CD4-positive, CD25-positive, alpha-beta regulatory T cell (primary cell): ENCODE measurements at regions not wholly inside any gene's neighbourhood (a gene's known extent, or its start where the extent isn't known, plus 50 kb on each side); places are given as distances from the start of the nearest gene placed in this dataset.

Source experiments
- ATAC-seq, 2 donors: fragments of 150-1000 bp; cut with Tn5 transposase; one replicate each; pipeline ENCODE4 v1.10.0; 2021; ENCODE audit warnings: low read depth in 2 of 2, moderate number of reproducible peaks in 2 of 2, moderate library complexity in 1 of 2
- DNase-seq, 3 donors: peaks; one replicate each; pipeline versions ENCODE4 v3.0.0 to v3.0.0-alpha.2; 2012 to 2022; ENCODE audit warnings: mixed read lengths in 1 of 3
- H3K27ac ChIP-seq: one replicate; pipeline ENCODE4 v1.7.0; 2013; ENCODE audit warnings: mild to moderate bottlenecking, low read length; ENCODE audit not compliant: insufficient read depth, poor library complexity, severe bottlenecking
- H3K27me3 ChIP-seq: one replicate; pipeline ENCODE4 v1.7.0; 2013; ENCODE audit warnings: low read length; ENCODE audit not compliant: control insufficient read depth, insufficient read depth
- H3K36me3 ChIP-seq: one replicate; pipeline ENCODE4 v1.7.0; 2013; ENCODE audit warnings: mild to moderate bottlenecking, low read length, moderate library complexity; ENCODE audit not compliant: control insufficient read depth, insufficient read depth
- H3K4me1 ChIP-seq: 2 replicates; pipeline ENCODE4 v1.7.0; 2013; ENCODE audit warnings: mild to moderate bottlenecking, low read length; ENCODE audit not compliant: insufficient read depth, control insufficient read depth, poor library complexity, severe bottlenecking
- H3K4me3 ChIP-seq: one replicate; pipeline ENCODE4 v1.7.0; 2013; ENCODE audit warnings: low read depth, mild to moderate bottlenecking, low read length, moderate library complexity
- H3K9me3 ChIP-seq, 2 experiments: 1 replicate in 1 of 2; 2 replicates in 1 of 2; pipeline ENCODE4 v1.7.0; 2013; ENCODE audit warnings: low read length in 2 of 2, mild to moderate bottlenecking in 1 of 2, moderate library complexity in 1 of 2; ENCODE audit not compliant: control insufficient read depth in 2 of 2
- H3K27ac Mint-ChIP-seq, 3 donors: one replicate each; pipeline ENCODE4 v1.8.0; 2020 to 2022; ENCODE audit warnings: mild to moderate bottlenecking in 3 of 3, mixed read lengths in 3 of 3, moderate library complexity in 2 of 3
- H3K27me3 Mint-ChIP-seq: one replicate; pipeline ENCODE4 v1.8.0; 2022; ENCODE audit warnings: mild to moderate bottlenecking, mixed read lengths
- H3K36me3 Mint-ChIP-seq: one replicate; pipeline ENCODE4 v1.8.0; 2020; ENCODE audit warnings: mixed read lengths
- H3K4me1 Mint-ChIP-seq, 4 donors: one replicate each; pipeline ENCODE4 v1.8.0; 2020 to 2022; ENCODE audit warnings: mixed read lengths in 4 of 4, mild to moderate bottlenecking in 1 of 4
- H3K4me3 Mint-ChIP-seq, 4 donors: one replicate each; pipeline ENCODE4 v1.8.0; 2020 to 2022; ENCODE audit warnings: mild to moderate bottlenecking in 4 of 4, mixed read lengths in 4 of 4, moderate library complexity in 3 of 4
- H3K9me3 Mint-ChIP-seq, 7 donors: one replicate each; pipeline ENCODE4 v1.8.0; 2020 to 2022; ENCODE audit warnings: mixed read lengths in 7 of 7, mild to moderate bottlenecking in 3 of 7, moderate library complexity in 2 of 7

- Histone ChIP-seq H3K36me3 (no peaks in the 10 kb centered on the region), H3K27ac (no peak overlapping the region), H3K4me3 (no peak overlapping the region), H3K4me1 (no peaks in the 10 kb centered on the region), H3K9me3 (no peaks in the 10 kb centered on the region), H3K27me3 (no peaks in the 10 kb centered on the region)
- Mint-ChIP-seq H3K4me1 (peaks cover 0 to 10% (median 2%) of the 10 kb centered on the region in 4 donors), H3K27ac (peak overlapping the region in 2 of 3 donors; percentile 75 to 79), H3K27me3 (peaks cover 8% of the 10 kb centered on the region), H3K9me3 (no peaks in the 10 kb centered on the region), H3K4me3 (peak overlapping the region in 1 of 4 donors; percentile 57), H3K36me3 (no peaks in the 10 kb centered on the region)
- DNase-seq = peak in 1 of 3 donors; percentile 19
- no peak for ATAC-seq
Measured at GRCh38 chr2:444937-445884, 157.3 kb upstream of the ALKAL2 start.

GRCh38 chr2:443741-444140 is 155.8 kb upstream of the ALKAL2 start:
- no peak for DNase-seq
- peak overlapping the region in 1 of 3 donors; percentile 85 for H3K27ac Mint-ChIP-seq
- no peak overlapping the region for H3K4me3 Mint-ChIP-seq
- no peaks in the 10 kb centered on the region for H3K36me3 Mint-ChIP-seq
- H3K27ac ChIP-seq = no peak overlapping the region
- no peaks in the 10 kb centered on the region for H3K9me3 ChIP-seq
- peaks cover 8% of the 10 kb centered on the region for H3K27me3 Mint-ChIP-seq
- no peaks in the 10 kb centered on the region for H3K9me3 Mint-ChIP-seq
- H3K4me3 ChIP-seq = no peak overlapping the region
- peaks cover 0 to 17% (median 6%) of the 10 kb centered on the region in 4 donors for H3K4me1 Mint-ChIP-seq
- ATAC-seq = no peak
- H3K27me3 ChIP-seq = no peaks in the 10 kb centered on the region
- H3K4me1 ChIP-seq = no peaks in the 10 kb centered on the region
- H3K36me3 ChIP-seq = no peaks in the 10 kb centered on the region

GRCh38 chr2:443216-443615 is 155.3 kb upstream of the ALKAL2 start:
- Mint-ChIP-seq H3K36me3 (no peaks in the 10 kb centered on the region), H3K9me3 (no peaks in the 10 kb centered on the region), H3K4me1 (peaks cover 4 to 22% (median 11%) of the 10 kb centered on the region in 4 donors), H3K27ac (peak overlapping the region in 1 of 3 donors; percentile 85), H3K4me3 (peak overlapping the region in 1 of 4 donors; percentile 71), H3K27me3 (peaks cover 5% of the 10 kb centered on the region)
- H3K36me3 ChIP-seq = no peaks in the 10 kb centered on the region
- no peak for DNase-seq
- no peak overlapping the region for H3K4me3 ChIP-seq
- ATAC-seq = no peak
- H3K4me1 ChIP-seq = peaks cover 5% of the 10 kb centered on the region
- H3K9me3 ChIP-seq = no peaks in the 10 kb centered on the region
- H3K27ac ChIP-seq = no peak overlapping the region
- no peaks in the 10 kb centered on the region for H3K27me3 ChIP-seq

GRCh38 chr2:441258-442022 is 153.5 kb upstream of the ALKAL2 start:
- Mint-ChIP-seq H3K36me3 (no peaks in the 10 kb centered on the region), H3K27ac (peak overlapping the region in 1 of 3 donors; percentile 46), H3K4me1 (peaks cover 17 to 38% (median 19%) of the 10 kb centered on the region in 4 donors), H3K27me3 (peaks cover 4% of the 10 kb centered on the region), H3K4me3 (no peak overlapping the region), H3K9me3 (no peaks in the 10 kb centered on the region)
- Histone ChIP-seq H3K9me3 (no peaks in the 10 kb centered on the region), H3K27ac (no peak overlapping the region), H3K4me1 (peaks cover 19% of the 10 kb centered on the region), H3K27me3 (no peaks in the 10 kb centered on the region), H3K36me3 (no peaks in the 10 kb centered on the region), H3K4me3 (no peak overlapping the region)
- ATAC-seq (no peak), DNase-seq (no peak)

GRCh38 chr2:440403-440740 is 152.5 kb upstream of the ALKAL2 start:
- H3K4me3 Mint-ChIP-seq = no peak overlapping the region
- ATAC-seq (no peak), DNase-seq (no peak)
- peak overlapping the region in 2 of 3 donors; percentile 42 to 54 for H3K27ac Mint-ChIP-seq
- H3K27ac ChIP-seq = no peak overlapping the region
- H3K4me1 ChIP-seq = peaks cover 19% of the 10 kb centered on the region
- H3K27me3 ChIP-seq = no peaks in the 10 kb centered on the region
- no peaks in the 10 kb centered on the region for H3K36me3 ChIP-seq
- H3K4me1 Mint-ChIP-seq = peaks cover 17 to 36% (median 19%) of the 10 kb centered on the region in 4 donors
- no peaks in the 10 kb centered on the region for H3K9me3 Mint-ChIP-seq
- no peaks in the 10 kb centered on the region for H3K9me3 ChIP-seq
- H3K4me3 ChIP-seq = no peak overlapping the region
- peaks cover 8% of the 10 kb centered on the region for H3K27me3 Mint-ChIP-seq
- no peaks in the 10 kb centered on the region for H3K36me3 Mint-ChIP-seq

- H3K36me3 ChIP-seq = no peaks in the 10 kb centered on the region
- no peak overlapping the region for H3K27ac ChIP-seq
- no peak overlapping the region for H3K4me3 Mint-ChIP-seq
- no peak for ATAC-seq
- DNase-seq = no peak
- H3K27me3 Mint-ChIP-seq = peaks cover 8% of the 10 kb centered on the region
- no peaks in the 10 kb centered on the region for H3K27me3 ChIP-seq
- peak overlapping the region in 2 of 3 donors; percentile 96 to 98 for H3K27ac Mint-ChIP-seq
- peaks cover 0 to 2% (median 0%) of the 10 kb centered on the region in 7 donors for H3K9me3 Mint-ChIP-seq
- H3K4me1 ChIP-seq = peaks cover 19% of the 10 kb centered on the region
- peaks cover 17 to 38% (median 21%) of the 10 kb centered on the region in 4 donors for H3K4me1 Mint-ChIP-seq
- H3K36me3 Mint-ChIP-seq = no peaks in the 10 kb centered on the region
- no peaks in the 10 kb centered on the region for H3K9me3 ChIP-seq
- H3K4me3 ChIP-seq = no peak overlapping the region
Measured at GRCh38 chr2:439556-440402, 151.9 kb upstream of the ALKAL2 start.

GRCh38 chr2:439077-439476 is 151.2 kb upstream of the ALKAL2 start:
- H3K27me3 Mint-ChIP-seq = peaks cover 11% of the 10 kb centered on the region
- Histone ChIP-seq H3K4me3 (no peak overlapping the region), H3K36me3 (no peaks in the 10 kb centered on the region), H3K9me3 (no peaks in the 10 kb centered on the region), H3K27ac (no peak overlapping the region), H3K4me1 (peaks cover 19% of the 10 kb centered on the region), H3K27me3 (no peaks in the 10 kb centered on the region)
- H3K27ac Mint-ChIP-seq = peak overlapping the region in 2 of 3 donors; percentile 96 to 98
- H3K9me3 Mint-ChIP-seq = peaks cover 0 to 2% (median 0%) of the 10 kb centered on the region in 7 donors
- peaks cover 19 to 40% (median 23%) of the 10 kb centered on the region in 4 donors for H3K4me1 Mint-ChIP-seq
- no peaks in the 10 kb centered on the region for H3K36me3 Mint-ChIP-seq
- DNase-seq (no peak), ATAC-seq (no peak)
- H3K4me3 Mint-ChIP-seq = no peak overlapping the region
